Upper lobe of right lung (tissue), 1 donor: ENCODE measurements at regions not wholly inside any gene's neighbourhood (a gene's known extent, or its start where the extent isn't known, plus 50 kb on each side); places are given as distances from the start of the nearest gene placed in this dataset.

ENCODE experiments used
- ATAC-seq: fragments of 200-7000 bp; cut with Tn5 transposase; one replicate; pipeline ENCODE4 v1.9.1; 2020; ENCODE audit warnings: mild to moderate bottlenecking, moderate library complexity
- DNase-seq: peaks from one replicate; pipeline ENCODE4 v3.0.0-alpha.2; 2020
- H3K27ac ChIP-seq: fragments of 200-600 bp; one replicate; pipeline ENCODE4 v1.8.0; 2022
- H3K27me3 ChIP-seq: fragments of 200-600 bp; one replicate; pipeline ENCODE4 v1.8.0; 2022; ENCODE audit warnings: mild to moderate bottlenecking
- H3K36me3 ChIP-seq: fragments of 200-600 bp; one replicate; pipeline ENCODE4 v1.8.0; 2022
- H3K4me1 ChIP-seq: fragments of 200-600 bp; one replicate; pipeline ENCODE4 v1.8.0; 2022
- H3K4me3 ChIP-seq: fragments of 200-600 bp; one replicate; pipeline ENCODE4 v1.8.0; 2022; ENCODE audit warnings: mild to moderate bottlenecking
- H3K9me3 ChIP-seq: fragments of 200-600 bp; one replicate; pipeline ENCODE4 v1.8.0; 2022
- intact Hi-C: fragments of 100-400 bp; cut with DNase I; formaldehyde crosslinking; loops from one replicate; pipeline ENCODE4 v1.11.0; 2022
- TF ChIP-seq, protein P1 (sequence below): fragments of 200-600 bp; IDR thresholded peaks from one replicate; pipeline ENCODE4 v1.8.0; 2022; ENCODE audit warnings: antibody characterized with exemption
- donor health status: DM: no; HTN: yes; CAD: no; lungs with severe emphysema.

- no peak for ATAC-seq
- TF ChIP-seq, protein P1, sequence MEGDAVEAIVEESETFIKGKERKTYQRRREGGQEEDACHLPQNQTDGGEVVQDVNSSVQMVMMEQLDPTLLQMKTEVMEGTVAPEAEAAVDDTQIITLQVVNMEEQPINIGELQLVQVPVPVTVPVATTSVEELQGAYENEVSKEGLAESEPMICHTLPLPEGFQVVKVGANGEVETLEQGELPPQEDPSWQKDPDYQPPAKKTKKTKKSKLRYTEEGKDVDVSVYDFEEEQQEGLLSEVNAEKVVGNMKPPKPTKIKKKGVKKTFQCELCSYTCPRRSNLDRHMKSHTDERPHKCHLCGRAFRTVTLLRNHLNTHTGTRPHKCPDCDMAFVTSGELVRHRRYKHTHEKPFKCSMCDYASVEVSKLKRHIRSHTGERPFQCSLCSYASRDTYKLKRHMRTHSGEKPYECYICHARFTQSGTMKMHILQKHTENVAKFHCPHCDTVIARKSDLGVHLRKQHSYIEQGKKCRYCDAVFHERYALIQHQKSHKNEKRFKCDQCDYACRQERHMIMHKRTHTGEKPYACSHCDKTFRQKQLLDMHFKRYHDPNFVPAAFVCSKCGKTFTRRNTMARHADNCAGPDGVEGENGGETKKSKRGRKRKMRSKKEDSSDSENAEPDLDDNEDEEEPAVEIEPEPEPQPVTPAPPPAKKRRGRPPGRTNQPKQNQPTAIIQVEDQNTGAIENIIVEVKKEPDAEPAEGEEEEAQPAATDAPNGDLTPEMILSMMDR, result no peak
Measured at GRCh38 chr20:60202046-60202445, 243.8 kb downstream of the CDH26 start.

GRCh38 chr20:60203451-60203850 lies 245.2 kb downstream of the CDH26 start:
- DNase-seq, result no peak
- no peaks in the 10 kb centered on the region for H3K4me1 ChIP-seq
- H3K36me3 ChIP-seq, result no peaks in the 10 kb centered on the region
- no peak overlapping the region for H3K27ac ChIP-seq
- no peaks in the 10 kb centered on the region for H3K9me3 ChIP-seq
- H3K4me3 ChIP-seq, result no peak overlapping the region
- intact Hi-C loops, result no loop called here
- TF ChIP-seq, protein P1, result no peak
- peaks cover 6% of the 10 kb centered on the region for H3K27me3 ChIP-seq
- no peak for ATAC-seq

More at GRCh38 chr20:60202046-60202445, 243.8 kb downstream of the CDH26 start:
- Histone ChIP-seq H3K36me3 (no peaks in the 10 kb centered on the region), H3K27me3 (peaks cover 6% of the 10 kb centered on the region), H3K27ac (no peak overlapping the region), H3K9me3 (no peaks in the 10 kb centered on the region), H3K4me3 (no peak overlapping the region), H3K4me1 (no peaks in the 10 kb centered on the region)
- no peak for DNase-seq
- intact Hi-C loops, result no loop called here

GRCh38 chr20:60204601-60205000 lies 246.4 kb downstream of the CDH26 start:
- Histone ChIP-seq H3K27ac (no peak overlapping the region), H3K36me3 (no peaks in the 10 kb centered on the region), H3K27me3 (peaks cover 6% of the 10 kb centered on the region), H3K9me3 (no peaks in the 10 kb centered on the region), H3K4me1 (no peaks in the 10 kb centered on the region), H3K4me3 (no peak overlapping the region)
- TF ChIP-seq, protein P1, result no peak
- DNase-seq (no peak), ATAC-seq (no peak)
- intact Hi-C loops, result no loop called here

- DNase-seq, result no peak
- no peaks in the 10 kb centered on the region for H3K36me3 ChIP-seq
- no peaks in the 10 kb centered on the region for H3K9me3 ChIP-seq
- TF ChIP-seq, protein P1, result peak; percentile 33
- H3K4me1 ChIP-seq, result no peaks in the 10 kb centered on the region
- H3K4me3 ChIP-seq, result no peak overlapping the region
- ATAC-seq, result peak; percentile 60
- peaks cover 6% of the 10 kb centered on the region for H3K27me3 ChIP-seq
- no peak overlapping the region for H3K27ac ChIP-seq
- intact Hi-C loops, result no loop called here
Measured at GRCh38 chr20:60206259-60206658, 248.0 kb downstream of the CDH26 start.

- H3K9me3 ChIP-seq, result no peaks in the 10 kb centered on the region
- ATAC-seq, result no peak
- peaks cover 6% of the 10 kb centered on the region for H3K27me3 ChIP-seq
- no peaks in the 10 kb centered on the region for H3K4me1 ChIP-seq
- H3K36me3 ChIP-seq, result no peaks in the 10 kb centered on the region
- no peak overlapping the region for H3K4me3 ChIP-seq
- intact Hi-C loops, result no loop called here
- no peak overlapping the region for H3K27ac ChIP-seq
- TF ChIP-seq, protein P1, result no peak
- no peak for DNase-seq
Measured at GRCh38 chr20:60209048-60209447, 250.8 kb downstream of the CDH26 start.
